ENCODE measurements at regions not wholly inside any gene's neighbourhood (a gene's known extent, or its start where the extent isn't known, plus 50 kb on each side); places are given as distances from the start of the nearest gene placed in this dataset.

- CTCF ChIA-PET = no interaction called here
- intact Hi-C loops (cut with DNase I, micrococcal nuclease) = no loop called here
These were observed 151.9 kb downstream of the AKR1D1 start for GRCh38 chr7:138228119-138228518.

GRCh38 chr7:138228769-138229168, 152.5 kb downstream of the AKR1D1 start:
- ATAC-seq (ENCODE audit: poor library complexity) = no peak
- intact Hi-C loops (cut with DNase I, micrococcal nuclease) = no loop called here
- no peaks in the 10 kb centered on the region for H3K4me1 Mint-ChIP-seq (ENCODE audit: low read depth)
- H3K27me3 Mint-ChIP-seq = peaks cover 5% of the 10 kb centered on the region
- no peak overlapping the region for H3K27ac Mint-ChIP-seq
- Histone ChIP-seq H3K4me1 (ENCODE audit: insufficient read depth, low read length) (no peaks in the 10 kb centered on the region), H3K27ac (ENCODE audit: low read depth in 1 of 2, low read length in 2 of 2) (no peak overlapping the region), H3K4me3 (ENCODE audit: low read length) (no peak overlapping the region), H3K27me3 (ENCODE audit: control insufficient read depth in 1 of 2, insufficient read depth in 2 of 2, low read length in 2 of 2) (no peaks in the 10 kb centered on the region), H3K36me3 (ENCODE audit: insufficient read depth, low read length) (no peaks in the 10 kb centered on the region), H3K9me3 (ENCODE audit: control insufficient read depth in 1 of 2, insufficient read depth in 1 of 2, low read length in 2 of 2) (peaks cover 0 to 3% of the 10 kb centered on the region in 2 experiments)
- TF ChIP-seq CTCF (IDR thresholded peaks at IDR 0.05) = no peak
- POLR2A ChIA-PET = no interaction called here
- CTCF ChIA-PET = no interaction called here
- DNase-seq = no peak
- H3K4me3 Mint-ChIP-seq = no peak overlapping the region
- H3K9me3 Mint-ChIP-seq = no peaks in the 10 kb centered on the region
- no peaks in the 10 kb centered on the region for H3K36me3 Mint-ChIP-seq (ENCODE audit: low read depth)

More at GRCh38 chr7:138228119-138228518, 151.9 kb downstream of the AKR1D1 start:
- no peak for ATAC-seq (ENCODE audit: poor library complexity)
- no peaks in the 10 kb centered on the region for H3K27me3 ChIP-seq (ENCODE audit: control insufficient read depth in 1 of 2, insufficient read depth in 2 of 2, low read length in 2 of 2)
- no peaks in the 10 kb centered on the region for H3K9me3 Mint-ChIP-seq
- H3K9me3 ChIP-seq (ENCODE audit: control insufficient read depth in 1 of 2, insufficient read depth in 1 of 2, low read length in 2 of 2) = peaks cover 0 to 3% of the 10 kb centered on the region in 2 experiments
- DNase-seq = no peak
- H3K27me3 Mint-ChIP-seq = peaks cover 5% of the 10 kb centered on the region
- H3K4me1 Mint-ChIP-seq (ENCODE audit: low read depth) = no peaks in the 10 kb centered on the region
- H3K36me3 Mint-ChIP-seq (ENCODE audit: low read depth) = no peaks in the 10 kb centered on the region
- H3K4me3 ChIP-seq (ENCODE audit: low read length) = no peak overlapping the region
- H3K4me1 ChIP-seq (ENCODE audit: insufficient read depth, low read length) = no peaks in the 10 kb centered on the region
- H3K27ac ChIP-seq (ENCODE audit: low read depth in 1 of 2, low read length in 2 of 2) = no peak overlapping the region
- TF ChIP-seq CTCF (IDR thresholded peaks at IDR 0.05) = no peak
- POLR2A ChIA-PET = no interaction called here
- no peaks in the 10 kb centered on the region for H3K36me3 ChIP-seq (ENCODE audit: insufficient read depth, low read length)
- H3K4me3 Mint-ChIP-seq = no peak overlapping the region
- no peak overlapping the region for H3K27ac Mint-ChIP-seq

- no peaks in the 10 kb centered on the region for H3K4me1 ChIP-seq (ENCODE audit: insufficient read depth, low read length)
- H3K4me3 ChIP-seq (ENCODE audit: low read length) = no peak overlapping the region
- TF ChIP-seq CTCF (IDR thresholded peaks at IDR 0.05) = no peak
- peaks cover 5% of the 10 kb centered on the region for H3K27me3 Mint-ChIP-seq
- no peaks in the 10 kb centered on the region for H3K4me1 Mint-ChIP-seq (ENCODE audit: low read depth)
- POLR2A ChIA-PET = no interaction called here
- no peak for ATAC-seq (ENCODE audit: poor library complexity)
- no peaks in the 10 kb centered on the region for H3K27me3 ChIP-seq (ENCODE audit: control insufficient read depth in 1 of 2, insufficient read depth in 2 of 2, low read length in 2 of 2)
- H3K36me3 Mint-ChIP-seq (ENCODE audit: low read depth) = no peaks in the 10 kb centered on the region
- intact Hi-C loops (cut with DNase I, micrococcal nuclease) = no loop called here
- H3K27ac Mint-ChIP-seq = no peak overlapping the region
- no peak for DNase-seq
- CTCF ChIA-PET = no interaction called here
- H3K9me3 ChIP-seq (ENCODE audit: control insufficient read depth in 1 of 2, insufficient read depth in 1 of 2, low read length in 2 of 2) = peaks cover 0 to 3% of the 10 kb centered on the region in 2 experiments
- no peak overlapping the region for H3K4me3 Mint-ChIP-seq
- peaks cover 4% of the 10 kb centered on the region for H3K9me3 Mint-ChIP-seq
- no peaks in the 10 kb centered on the region for H3K36me3 ChIP-seq (ENCODE audit: insufficient read depth, low read length)
- H3K27ac ChIP-seq (ENCODE audit: low read depth in 1 of 2, low read length in 2 of 2) = no peak overlapping the region
These were observed 156.9 kb downstream of the AKR1D1 start for GRCh38 chr7:138233189-138233588.

Data from CD4-positive, alpha-beta T cell (primary cell).